ENCODE measurements at regions not wholly inside any gene's neighbourhood (a gene's known extent, or its start where the extent isn't known, plus 50 kb on each side); places are given as distances from the start of the nearest gene placed in this dataset.
A peak's percentile ranks its signal among the peaks of the same experiment; 100 is the strongest.

DNA sequence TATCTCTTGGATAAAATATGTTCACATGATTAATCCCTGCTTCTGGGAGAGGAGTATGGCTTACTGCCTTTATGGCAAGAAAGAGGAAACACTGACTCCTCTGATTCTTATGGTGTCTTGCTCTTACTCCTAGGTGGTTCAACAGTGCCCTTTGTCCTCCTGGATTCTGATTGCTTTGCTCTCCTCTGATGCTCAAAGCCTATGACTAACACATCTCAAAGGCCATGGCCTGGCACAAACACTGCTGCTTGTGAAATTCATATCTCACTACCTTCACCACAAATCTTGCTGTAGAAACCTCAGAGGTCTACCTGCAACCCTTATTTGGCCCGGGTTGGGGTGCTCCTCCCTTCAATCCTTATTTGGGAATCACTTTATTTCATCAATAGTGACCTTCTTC is 217.2 kb downstream of the C12orf50 start:
- H3K36me3 Mint-ChIP-seq (ENCODE audit: insufficient read depth, unreplicated experiment), result no peaks in the 10 kb centered on the region
- peaks cover 3% of the 10 kb centered on the region for H3K9me3 Mint-ChIP-seq (ENCODE audit: low read depth, unreplicated experiment)
- no TSS peak for BruUV-seq (replicated peaks)
- peak; percentile 24 for DNase-seq
- no peaks in the 10 kb centered on the region for H3K27me3 Mint-ChIP-seq (ENCODE audit: unreplicated experiment)
- H3K4me3 Mint-ChIP-seq (ENCODE audit: low read depth, unreplicated experiment), result no peak overlapping the region
- H3K4me1 Mint-ChIP-seq (ENCODE audit: low read depth, unreplicated experiment), result peaks cover 55% of the 10 kb centered on the region
- intact Hi-C loops (cut with micrococcal nuclease; ENCODE audit: unreplicated experiment), result no loop called here
- TF ChIP-seq, protein P1, sequence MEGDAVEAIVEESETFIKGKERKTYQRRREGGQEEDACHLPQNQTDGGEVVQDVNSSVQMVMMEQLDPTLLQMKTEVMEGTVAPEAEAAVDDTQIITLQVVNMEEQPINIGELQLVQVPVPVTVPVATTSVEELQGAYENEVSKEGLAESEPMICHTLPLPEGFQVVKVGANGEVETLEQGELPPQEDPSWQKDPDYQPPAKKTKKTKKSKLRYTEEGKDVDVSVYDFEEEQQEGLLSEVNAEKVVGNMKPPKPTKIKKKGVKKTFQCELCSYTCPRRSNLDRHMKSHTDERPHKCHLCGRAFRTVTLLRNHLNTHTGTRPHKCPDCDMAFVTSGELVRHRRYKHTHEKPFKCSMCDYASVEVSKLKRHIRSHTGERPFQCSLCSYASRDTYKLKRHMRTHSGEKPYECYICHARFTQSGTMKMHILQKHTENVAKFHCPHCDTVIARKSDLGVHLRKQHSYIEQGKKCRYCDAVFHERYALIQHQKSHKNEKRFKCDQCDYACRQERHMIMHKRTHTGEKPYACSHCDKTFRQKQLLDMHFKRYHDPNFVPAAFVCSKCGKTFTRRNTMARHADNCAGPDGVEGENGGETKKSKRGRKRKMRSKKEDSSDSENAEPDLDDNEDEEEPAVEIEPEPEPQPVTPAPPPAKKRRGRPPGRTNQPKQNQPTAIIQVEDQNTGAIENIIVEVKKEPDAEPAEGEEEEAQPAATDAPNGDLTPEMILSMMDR (IDR thresholded peaks at IDR 0.05; ENCODE audit: unreplicated experiment), result no peak
- H3K27ac Mint-ChIP-seq (ENCODE audit: unreplicated experiment), result peak overlapping the region; percentile 53
- CTCF ChIA-PET, result no interaction called here

DNA sequence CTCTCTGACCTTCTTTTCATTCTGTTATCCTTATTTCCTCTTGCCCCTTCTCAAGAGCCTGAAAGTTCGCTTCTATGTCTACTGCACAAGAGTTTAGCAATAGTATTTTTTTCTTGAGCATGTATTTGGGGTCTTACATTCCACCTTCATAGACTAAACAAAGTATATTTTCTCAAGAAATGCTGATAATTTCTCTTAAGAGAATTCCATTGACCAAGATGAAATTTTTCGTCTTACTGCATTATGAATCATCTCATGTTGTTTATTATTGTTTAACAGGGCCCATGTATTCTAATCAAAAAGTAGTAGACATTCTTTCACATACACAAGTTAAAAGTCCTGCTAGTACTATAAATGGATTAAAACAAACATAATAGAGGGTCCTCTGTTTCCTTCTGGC is 219.3 kb downstream of the C12orf50 start:
- Mint-ChIP-seq H3K4me1 (ENCODE audit: low read depth, unreplicated experiment) (peaks cover 70% of the 10 kb centered on the region), H3K27ac (ENCODE audit: unreplicated experiment) (no peak overlapping the region), H3K27me3 (ENCODE audit: unreplicated experiment) (no peaks in the 10 kb centered on the region), H3K4me3 (ENCODE audit: low read depth, unreplicated experiment) (no peak overlapping the region), H3K9me3 (ENCODE audit: low read depth, unreplicated experiment) (peaks cover 3% of the 10 kb centered on the region), H3K36me3 (ENCODE audit: insufficient read depth, unreplicated experiment) (no peaks in the 10 kb centered on the region)
- no TSS peak for BruUV-seq (replicated peaks)
- CTCF ChIA-PET, result no interaction called here
- intact Hi-C loops (cut with micrococcal nuclease; ENCODE audit: unreplicated experiment), result no loop called here
- TF ChIP-seq, protein P1 (IDR thresholded peaks at IDR 0.05; ENCODE audit: unreplicated experiment), result no peak
- no peak for DNase-seq

DNA sequence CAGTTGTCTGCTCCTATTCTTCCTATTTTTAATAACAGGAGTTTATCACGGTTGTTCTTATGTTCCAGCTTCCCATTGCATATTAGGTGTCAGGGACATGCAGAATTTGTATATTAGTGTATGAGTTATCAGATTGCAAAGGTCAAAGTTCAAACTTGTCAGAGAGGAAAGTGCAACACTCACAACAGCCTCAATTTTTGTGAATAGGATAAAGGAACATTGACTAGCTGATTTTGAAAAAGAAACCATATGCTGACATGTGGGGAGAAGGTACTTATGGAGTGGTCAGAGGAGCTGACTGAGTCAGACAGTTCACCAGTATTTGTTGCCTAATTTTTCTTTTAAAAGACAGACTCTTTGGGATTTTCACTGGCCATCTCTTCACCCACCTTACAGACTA is 222.1 kb downstream of the C12orf50 start:
- TF ChIP-seq, protein P1 (IDR thresholded peaks at IDR 0.05; ENCODE audit: unreplicated experiment), result no peak
- no peak overlapping the region for H3K27ac Mint-ChIP-seq (ENCODE audit: unreplicated experiment)
- intact Hi-C loops (cut with micrococcal nuclease; ENCODE audit: unreplicated experiment), result no loop called here
- CTCF ChIA-PET, result no interaction called here
- H3K27me3 Mint-ChIP-seq (ENCODE audit: unreplicated experiment), result no peaks in the 10 kb centered on the region
- peaks cover 59% of the 10 kb centered on the region for H3K4me1 Mint-ChIP-seq (ENCODE audit: low read depth, unreplicated experiment)
- BruUV-seq (replicated peaks), result no TSS peak
- H3K4me3 Mint-ChIP-seq (ENCODE audit: low read depth, unreplicated experiment), result no peak overlapping the region
- DNase-seq, result no peak
- no peaks in the 10 kb centered on the region for H3K36me3 Mint-ChIP-seq (ENCODE audit: insufficient read depth, unreplicated experiment)
- peaks cover 3% of the 10 kb centered on the region for H3K9me3 Mint-ChIP-seq (ENCODE audit: low read depth, unreplicated experiment)

DNA sequence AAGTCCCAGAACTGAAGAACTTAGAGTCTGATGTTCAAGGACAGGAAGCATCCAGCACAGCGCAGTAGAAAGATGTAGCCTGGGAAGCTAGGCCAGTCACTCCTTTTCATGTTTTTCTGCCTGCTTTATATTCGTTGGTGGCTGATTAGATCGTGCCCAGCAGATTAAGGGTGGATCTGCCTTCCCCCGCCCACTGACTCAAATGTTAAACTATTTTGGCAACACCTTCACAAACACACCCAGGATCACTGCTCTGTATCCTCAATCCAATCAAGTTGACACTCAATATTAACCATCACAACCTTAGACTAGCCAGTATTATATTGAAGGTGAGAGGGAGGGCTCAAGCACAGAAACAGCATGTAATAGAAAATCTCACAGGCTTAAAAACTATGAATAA is 222.9 kb downstream of the C12orf50 start:
- no TSS peak for BruUV-seq (replicated peaks)
- no peak for DNase-seq
- Mint-ChIP-seq H3K27me3 (ENCODE audit: unreplicated experiment) (no peaks in the 10 kb centered on the region), H3K27ac (ENCODE audit: unreplicated experiment) (no peak overlapping the region), H3K4me3 (ENCODE audit: low read depth, unreplicated experiment) (no peak overlapping the region), H3K4me1 (ENCODE audit: low read depth, unreplicated experiment) (peaks cover 51% of the 10 kb centered on the region), H3K9me3 (ENCODE audit: low read depth, unreplicated experiment) (peaks cover 2% of the 10 kb centered on the region), H3K36me3 (ENCODE audit: insufficient read depth, unreplicated experiment) (no peaks in the 10 kb centered on the region)
- TF ChIP-seq, protein P1 (IDR thresholded peaks at IDR 0.05; ENCODE audit: unreplicated experiment), result no peak
- intact Hi-C loops (cut with micrococcal nuclease; ENCODE audit: unreplicated experiment), result no loop called here
- CTCF ChIA-PET, result interaction anchor here (0.7 kb wide), 1 partner anchor 13 kb away, joined by 3 read pairs; no protein-coding TSS in a partner anchor
